ENCODE measurements at regions not wholly inside any gene's neighbourhood (a gene's known extent, or its start where the extent isn't known, plus 50 kb on each side); places are given as distances from the start of the nearest gene placed in this dataset.

GRCh38 chr5:12177225-12177624 is 273.0 kb upstream of the CTNND2 start:
- ATAC-seq (ENCODE audit: low FRiP score in 2 of 2) (no peak), DNase-seq (no peak)
- Histone ChIP-seq H3K9me3 (no peaks in the 10 kb centered on the region), H3K4me3 (no peak overlapping the region), H3K27me3 (no peaks in the 10 kb centered on the region), H3K4me1 (no peaks in the 10 kb centered on the region), H3K36me3 (no peaks in the 10 kb centered on the region), H3K27ac (no peak overlapping the region)
- TF ChIP-seq EP300 (IDR thresholded peaks at IDR 0.05) (no peak), POLR2A (IDR thresholded peaks at IDR 0.05) (no peak), POLR2AphosphoS5 (IDR thresholded peaks at IDR 0.05) (no peak)
- TF ChIP-seq, protein P1, sequence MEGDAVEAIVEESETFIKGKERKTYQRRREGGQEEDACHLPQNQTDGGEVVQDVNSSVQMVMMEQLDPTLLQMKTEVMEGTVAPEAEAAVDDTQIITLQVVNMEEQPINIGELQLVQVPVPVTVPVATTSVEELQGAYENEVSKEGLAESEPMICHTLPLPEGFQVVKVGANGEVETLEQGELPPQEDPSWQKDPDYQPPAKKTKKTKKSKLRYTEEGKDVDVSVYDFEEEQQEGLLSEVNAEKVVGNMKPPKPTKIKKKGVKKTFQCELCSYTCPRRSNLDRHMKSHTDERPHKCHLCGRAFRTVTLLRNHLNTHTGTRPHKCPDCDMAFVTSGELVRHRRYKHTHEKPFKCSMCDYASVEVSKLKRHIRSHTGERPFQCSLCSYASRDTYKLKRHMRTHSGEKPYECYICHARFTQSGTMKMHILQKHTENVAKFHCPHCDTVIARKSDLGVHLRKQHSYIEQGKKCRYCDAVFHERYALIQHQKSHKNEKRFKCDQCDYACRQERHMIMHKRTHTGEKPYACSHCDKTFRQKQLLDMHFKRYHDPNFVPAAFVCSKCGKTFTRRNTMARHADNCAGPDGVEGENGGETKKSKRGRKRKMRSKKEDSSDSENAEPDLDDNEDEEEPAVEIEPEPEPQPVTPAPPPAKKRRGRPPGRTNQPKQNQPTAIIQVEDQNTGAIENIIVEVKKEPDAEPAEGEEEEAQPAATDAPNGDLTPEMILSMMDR (IDR thresholded peaks at IDR 0.05): no peak

DNA sequence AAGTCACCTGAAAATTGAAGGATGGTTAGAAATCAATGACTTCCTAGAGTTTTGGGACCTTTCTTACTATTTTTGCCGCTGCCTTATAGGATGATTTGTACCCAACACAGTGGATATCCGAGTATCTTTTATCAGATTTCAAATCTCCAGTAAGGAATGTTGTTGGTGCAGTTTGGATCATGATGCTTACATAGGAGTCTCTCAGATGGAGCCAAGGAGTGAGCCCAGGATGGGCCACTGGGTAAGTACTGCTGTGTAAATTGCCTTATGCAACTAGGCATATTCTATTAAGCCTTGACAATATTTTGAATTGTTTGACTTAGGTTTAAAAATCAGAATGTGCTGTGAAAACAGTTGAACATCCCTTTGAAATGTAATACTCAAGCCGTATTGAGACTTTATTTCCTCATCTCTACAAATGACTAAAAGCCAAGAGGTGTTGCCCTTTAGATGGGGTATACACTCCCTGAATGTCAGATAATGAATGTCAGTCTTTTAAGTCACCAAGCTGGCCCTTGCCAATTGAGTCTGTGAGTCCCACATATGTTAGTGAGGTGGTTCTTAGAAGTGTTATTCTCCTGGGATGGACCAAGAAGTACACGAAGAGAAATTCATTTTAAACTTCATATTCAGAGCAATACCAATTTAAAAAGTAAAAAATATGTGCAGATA is 271.8 kb upstream of the CTNND2 start:
- TF ChIP-seq EP300 (IDR thresholded peaks at IDR 0.05) (no peak), POLR2AphosphoS5 (IDR thresholded peaks at IDR 0.05) (no peak), POLR2A (IDR thresholded peaks at IDR 0.05) (no peak)
- TF ChIP-seq, protein P1 (IDR thresholded peaks at IDR 0.05): no peak
- DNase-seq: no peak
- WGBS, 2 donors: 31 to 45% methylated on average over 4 of the region's 4 CpGs
- H3K4me3 ChIP-seq: no peak overlapping the region
- no peak overlapping the region for H3K27ac ChIP-seq
- H3K27me3 ChIP-seq: no peaks in the 10 kb centered on the region
- no peaks in the 10 kb centered on the region for H3K36me3 ChIP-seq
- ATAC-seq (ENCODE audit: low FRiP score in 2 of 2): no peak
- H3K9me3 ChIP-seq: no peaks in the 10 kb centered on the region
- H3K4me1 ChIP-seq: no peaks in the 10 kb centered on the region

DNA sequence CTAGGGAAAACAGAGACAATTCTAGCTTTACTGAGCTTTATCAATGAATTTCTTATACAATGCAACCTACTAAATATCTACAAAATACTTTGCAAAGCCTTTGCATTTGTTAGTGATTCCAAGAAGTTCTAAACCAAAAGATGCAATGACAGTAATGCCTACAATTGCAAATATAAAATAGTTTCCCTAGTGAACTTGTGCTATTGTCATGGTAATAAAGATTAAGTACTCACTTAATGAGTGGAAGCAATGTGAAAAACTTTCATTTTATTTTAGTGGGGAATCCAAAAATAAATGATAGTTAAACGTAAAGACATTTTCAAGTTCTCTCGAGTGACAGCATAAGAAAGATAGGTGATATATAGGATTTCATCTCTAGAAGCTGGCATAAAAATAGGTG is 270.5 kb upstream of the CTNND2 start:
- TF ChIP-seq EP300 (IDR thresholded peaks at IDR 0.05) (no peak), POLR2AphosphoS5 (IDR thresholded peaks at IDR 0.05) (no peak), POLR2A (IDR thresholded peaks at IDR 0.05) (no peak)
- TF ChIP-seq, protein P1 (IDR thresholded peaks at IDR 0.05): no peak
- Histone ChIP-seq H3K36me3 (no peaks in the 10 kb centered on the region), H3K4me1 (no peaks in the 10 kb centered on the region)

DNA sequence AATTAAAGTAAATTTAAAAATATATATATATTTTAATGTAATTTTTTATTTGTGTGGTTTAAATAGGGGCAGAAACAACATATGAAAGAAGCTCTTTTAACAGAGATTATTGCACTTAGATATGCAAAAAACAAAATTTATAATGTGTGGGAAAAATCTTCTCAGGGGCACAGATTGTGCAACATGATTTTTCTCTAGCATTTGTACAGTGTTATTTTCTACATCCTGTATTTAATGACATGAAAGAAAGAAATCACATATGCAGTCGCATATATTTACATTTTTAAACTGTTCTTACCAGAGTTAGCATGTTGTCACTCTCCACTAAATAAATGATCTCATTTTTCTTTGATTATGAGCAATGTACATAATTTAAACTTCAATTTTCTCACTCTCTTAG is 265.3 kb upstream of the CTNND2 start:
- Histone ChIP-seq H3K4me3 (no peak overlapping the region), H3K36me3 (no peaks in the 10 kb centered on the region), H3K27me3 (no peaks in the 10 kb centered on the region), H3K4me1 (no peaks in the 10 kb centered on the region), H3K9me3 (peaks cover 0 to 7% (median 0%) of the 10 kb centered on the region in 4 donors), H3K27ac (no peak overlapping the region)
- DNase-seq (no peak), ATAC-seq (ENCODE audit: low FRiP score in 2 of 2) (no peak)
- TF ChIP-seq EP300 (IDR thresholded peaks at IDR 0.05): no peak
- TF ChIP-seq POLR2AphosphoS5 (IDR thresholded peaks at IDR 0.05): no peak
- TF ChIP-seq, protein P1 (IDR thresholded peaks at IDR 0.05): no peak
- no peak for TF ChIP-seq POLR2A (IDR thresholded peaks at IDR 0.05)
- WGBS, 2 donors: 59 to 66% methylated on average over 1 of the region's 1 CpG

More for the DNA sequence above, 270.5 kb upstream of the CTNND2 start:
- Histone ChIP-seq H3K9me3 (no peaks in the 10 kb centered on the region), H3K27me3 (no peaks in the 10 kb centered on the region), H3K4me3 (no peak overlapping the region), H3K27ac (no peak overlapping the region)
- 60 to 64% methylated on average over 2 of the region's 2 CpGs for WGBS, 2 donors
- ATAC-seq (ENCODE audit: low FRiP score in 2 of 2): no peak
- DNase-seq: no peak

- Histone ChIP-seq H3K9me3 (peaks cover 0 to 7% (median 0%) of the 10 kb centered on the region in 4 donors), H3K4me3 (no peak overlapping the region), H3K27me3 (no peaks in the 10 kb centered on the region), H3K36me3 (no peaks in the 10 kb centered on the region), H3K4me1 (no peaks in the 10 kb centered on the region), H3K27ac (no peak overlapping the region)
- 62 to 66% methylated on average over 2 of the region's 2 CpGs for WGBS, 2 donors
- ATAC-seq (ENCODE audit: low FRiP score in 2 of 2): no peak
- DNase-seq: no peak
- no peak for TF ChIP-seq POLR2AphosphoS5 (IDR thresholded peaks at IDR 0.05)
- TF ChIP-seq, protein P1 (IDR thresholded peaks at IDR 0.05): no peak
- TF ChIP-seq EP300 (IDR thresholded peaks at IDR 0.05): no peak
- TF ChIP-seq POLR2A (IDR thresholded peaks at IDR 0.05): no peak
Measured at GRCh38 chr5:12162863-12163262, 258.6 kb upstream of the CTNND2 start.

Data from upper lobe of left lung (tissue), 6 donors.